Effector memory CD8-positive, alpha-beta T cell (primary cell): ENCODE measurements at regions not wholly inside any gene's neighbourhood (a gene's known extent, or its start where the extent isn't known, plus 50 kb on each side); places are given as distances from the start of the nearest gene placed in this dataset.

Source experiments
- ATAC-seq: fragments of 150-1000 bp; cut with Tn5 transposase; replicated peaks from 2 replicates; pipeline ENCODE4 v1.10.0; 2021; ENCODE audit warnings: mild to moderate bottlenecking, moderate library complexity
- DNase-seq, 3 experiments: peaks; one replicate each; pipeline ENCODE4 v3.0.0; 2021
- H3K27ac Mint-ChIP-seq, 2 donors: one replicate each; pipeline ENCODE4 v1.8.0; 2022; ENCODE audit warnings: mild to moderate bottlenecking in 2 of 2, mixed read lengths in 2 of 2, moderate library complexity in 2 of 2
- H3K27me3 Mint-ChIP-seq, 2 donors: one replicate each; pipeline ENCODE4 v1.8.0; 2022; ENCODE audit warnings: mixed read lengths in 2 of 2
- H3K36me3 Mint-ChIP-seq: one replicate; pipeline ENCODE4 v1.8.0; 2022; ENCODE audit warnings: mild to moderate bottlenecking, moderate library complexity, mixed read lengths; ENCODE audit not compliant: insufficient read depth
- H3K4me1 Mint-ChIP-seq, 2 donors: one replicate each; pipeline ENCODE4 v1.8.0; 2022; ENCODE audit warnings: low read depth in 2 of 2, mixed read lengths in 2 of 2
- H3K4me3 Mint-ChIP-seq, 2 donors: one replicate each; pipeline ENCODE4 v1.8.0; 2022; ENCODE audit warnings: mild to moderate bottlenecking in 2 of 2, mixed read lengths in 2 of 2, moderate library complexity in 2 of 2
- H3K9me3 Mint-ChIP-seq, 2 donors: one replicate each; pipeline ENCODE4 v1.8.0; 2022; ENCODE audit warnings: mixed read lengths in 2 of 2

GRCh38 chr2:234607691-234608090 is 110.8 kb upstream of the ARL4C start:
- Mint-ChIP-seq H3K4me3 (no peak overlapping the region), H3K4me1 (peaks cover 0 to 3% of the 10 kb centered on the region in 2 donors), H3K36me3 (no peaks in the 10 kb centered on the region), H3K9me3 (peaks cover 0 to 3% of the 10 kb centered on the region in 2 donors), H3K27ac (no peak overlapping the region), H3K27me3 (peaks cover 75% of the 10 kb centered on the region in 2 donors)
- ATAC-seq: no peak
- no peak for DNase-seq

- Mint-ChIP-seq H3K4me1 (peaks cover 0 to 3% of the 10 kb centered on the region in 2 donors), H3K4me3 (no peak overlapping the region), H3K27ac (no peak overlapping the region), H3K9me3 (peaks cover 0 to under 1% of the 10 kb centered on the region in 2 donors), H3K36me3 (no peaks in the 10 kb centered on the region), H3K27me3 (peaks cover 71 to 79% of the 10 kb centered on the region in 2 donors)
- ATAC-seq (no peak), DNase-seq (no peak)
Observed at GRCh38 chr2:234606896-234607295, 110.0 kb upstream of the ARL4C start.

GRCh38 chr2:234603619-234604018 is 106.7 kb upstream of the ARL4C start:
- Mint-ChIP-seq H3K4me1 (no peaks in the 10 kb centered on the region), H3K27me3 (peaks cover 62 to 75% of the 10 kb centered on the region in 2 donors), H3K4me3 (no peak overlapping the region), H3K27ac (no peak overlapping the region), H3K36me3 (no peaks in the 10 kb centered on the region), H3K9me3 (no peaks in the 10 kb centered on the region)
- DNase-seq (no peak), ATAC-seq (no peak)

- ATAC-seq: no peak
- no peak overlapping the region for H3K27ac Mint-ChIP-seq
Observed at GRCh38 chr2:234601213-234601612, 104.3 kb upstream of the ARL4C start.

GRCh38 chr2:234597576-234597861 is 100.6 kb upstream of the ARL4C start:
- DNase-seq (no peak), ATAC-seq (no peak)
- Mint-ChIP-seq H3K36me3 (no peaks in the 10 kb centered on the region), H3K4me1 (no peaks in the 10 kb centered on the region), H3K27ac (no peak overlapping the region), H3K4me3 (no peak overlapping the region), H3K9me3 (no peaks in the 10 kb centered on the region), H3K27me3 (peaks cover 51 to 58% of the 10 kb centered on the region in 2 donors)

More at GRCh38 chr2:234601213-234601612, 104.3 kb upstream of the ARL4C start:
- H3K36me3 Mint-ChIP-seq: no peaks in the 10 kb centered on the region
- DNase-seq: no peak
- no peaks in the 10 kb centered on the region for H3K4me1 Mint-ChIP-seq
- peaks cover 63 to 75% of the 10 kb centered on the region in 2 donors for H3K27me3 Mint-ChIP-seq
- H3K9me3 Mint-ChIP-seq: no peaks in the 10 kb centered on the region
- H3K4me3 Mint-ChIP-seq: no peak overlapping the region

GRCh38 chr2:234596696-234597575 is 100.1 kb upstream of the ARL4C start:
- ATAC-seq: no peak
- H3K4me3 Mint-ChIP-seq: no peak overlapping the region
- H3K27me3 Mint-ChIP-seq: peaks cover 55 to 60% of the 10 kb centered on the region in 2 donors
- no peaks in the 10 kb centered on the region for H3K9me3 Mint-ChIP-seq
- DNase-seq: no peak
- H3K36me3 Mint-ChIP-seq: no peaks in the 10 kb centered on the region
- no peaks in the 10 kb centered on the region for H3K4me1 Mint-ChIP-seq
- no peak overlapping the region for H3K27ac Mint-ChIP-seq

GRCh38 chr2:234595829-234596228 is 98.9 kb upstream of the ARL4C start:
- DNase-seq: no peak
- Mint-ChIP-seq H3K27me3 (peaks cover 49 to 54% of the 10 kb centered on the region in 2 donors), H3K27ac (no peak overlapping the region), H3K9me3 (no peaks in the 10 kb centered on the region), H3K36me3 (no peaks in the 10 kb centered on the region), H3K4me1 (no peaks in the 10 kb centered on the region), H3K4me3 (no peak overlapping the region)
- no peak for ATAC-seq

- H3K4me3 Mint-ChIP-seq: no peak overlapping the region
- H3K27ac Mint-ChIP-seq: no peak overlapping the region
- ATAC-seq (no peak), DNase-seq (no peak)
- peaks cover 48 to 53% of the 10 kb centered on the region in 2 donors for H3K27me3 Mint-ChIP-seq
- no peaks in the 10 kb centered on the region for H3K4me1 Mint-ChIP-seq
- H3K9me3 Mint-ChIP-seq: no peaks in the 10 kb centered on the region
- H3K36me3 Mint-ChIP-seq: no peaks in the 10 kb centered on the region
Observed at GRCh38 chr2:234594715-234595114, 97.8 kb upstream of the ARL4C start.

GRCh38 chr2:234593636-234594035 is 96.8 kb upstream of the ARL4C start:
- ATAC-seq (no peak), DNase-seq (no peak)
- H3K27ac Mint-ChIP-seq: no peak overlapping the region
- H3K4me1 Mint-ChIP-seq: no peaks in the 10 kb centered on the region
- no peaks in the 10 kb centered on the region for H3K9me3 Mint-ChIP-seq
- H3K4me3 Mint-ChIP-seq: no peak overlapping the region
- peaks cover 56 to 61% of the 10 kb centered on the region in 2 donors for H3K27me3 Mint-ChIP-seq
- no peaks in the 10 kb centered on the region for H3K36me3 Mint-ChIP-seq

- no peaks in the 10 kb centered on the region for H3K4me1 Mint-ChIP-seq
- no peak overlapping the region for H3K27ac Mint-ChIP-seq
- ATAC-seq (no peak), DNase-seq (no peak)
- H3K4me3 Mint-ChIP-seq: no peak overlapping the region
- H3K36me3 Mint-ChIP-seq: no peaks in the 10 kb centered on the region
- peaks cover 55 to 57% of the 10 kb centered on the region in 2 donors for H3K27me3 Mint-ChIP-seq
- no peaks in the 10 kb centered on the region for H3K9me3 Mint-ChIP-seq
Observed at GRCh38 chr2:234592541-234592940, 95.7 kb upstream of the ARL4C start.

GRCh38 chr2:234590076-234590475 is 93.2 kb upstream of the ARL4C start:
- H3K27ac Mint-ChIP-seq: no peak overlapping the region
- H3K4me1 Mint-ChIP-seq: no peaks in the 10 kb centered on the region
- DNase-seq: no peak
- H3K9me3 Mint-ChIP-seq: no peaks in the 10 kb centered on the region
- H3K4me3 Mint-ChIP-seq: no peak overlapping the region
- H3K36me3 Mint-ChIP-seq: no peaks in the 10 kb centered on the region
- ATAC-seq: no peak
- H3K27me3 Mint-ChIP-seq: peaks cover 35 to 42% of the 10 kb centered on the region in 2 donors

- Mint-ChIP-seq H3K36me3 (no peaks in the 10 kb centered on the region), H3K27me3 (peaks cover 48 to 60% of the 10 kb centered on the region in 2 donors), H3K9me3 (no peaks in the 10 kb centered on the region), H3K27ac (no peak overlapping the region), H3K4me1 (no peaks in the 10 kb centered on the region), H3K4me3 (no peak overlapping the region)
- DNase-seq (no peak), ATAC-seq (no peak)
Observed at GRCh38 chr2:234588054-234588430, 91.2 kb upstream of the ARL4C start.

- H3K27me3 Mint-ChIP-seq: peaks cover 48 to 64% of the 10 kb centered on the region in 2 donors
- H3K4me3 Mint-ChIP-seq: no peak overlapping the region
- no peak for DNase-seq
- H3K9me3 Mint-ChIP-seq: no peaks in the 10 kb centered on the region
- no peaks in the 10 kb centered on the region for H3K36me3 Mint-ChIP-seq
- H3K4me1 Mint-ChIP-seq: no peaks in the 10 kb centered on the region
- no peak for ATAC-seq
- no peak overlapping the region for H3K27ac Mint-ChIP-seq
Observed at GRCh38 chr2:234587341-234588053, 90.6 kb upstream of the ARL4C start.

GRCh38 chr2:234583331-234583730 is 86.5 kb upstream of the ARL4C start:
- ATAC-seq (no peak), DNase-seq (no peak)
- no peaks in the 10 kb centered on the region for H3K4me1 Mint-ChIP-seq
- H3K27ac Mint-ChIP-seq: no peak overlapping the region
- H3K4me3 Mint-ChIP-seq: no peak overlapping the region
- no peaks in the 10 kb centered on the region for H3K36me3 Mint-ChIP-seq
- H3K9me3 Mint-ChIP-seq: no peaks in the 10 kb centered on the region
- H3K27me3 Mint-ChIP-seq: peaks cover 26 to 45% of the 10 kb centered on the region in 2 donors
